ENCODE measurements at regions not wholly inside any gene's neighbourhood (a gene's known extent, or its start where the extent isn't known, plus 50 kb on each side); places are given as distances from the start of the nearest gene placed in this dataset.

DNA sequence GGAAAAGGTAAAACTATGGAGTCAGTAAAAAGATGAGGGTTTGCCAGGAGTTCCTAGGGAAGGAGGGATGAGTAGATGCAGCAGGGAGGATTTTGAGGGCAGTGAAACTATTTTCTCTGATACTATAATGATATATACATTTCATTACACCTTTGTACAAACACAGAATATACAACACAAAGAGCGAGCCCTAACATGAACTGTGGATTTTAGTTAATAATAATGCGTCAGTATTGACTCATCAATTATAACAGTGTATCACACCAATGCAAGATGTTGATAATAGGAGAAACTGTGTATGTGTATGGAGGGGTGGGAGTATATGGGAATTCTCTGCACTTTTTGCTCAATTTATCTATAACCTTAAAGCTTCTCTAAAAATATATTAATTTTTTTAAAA, 404.3 kb upstream of the NOVA1 start:
- DNase-seq: no peak
- no peaks in the 10 kb centered on the region for H3K4me1 Mint-ChIP-seq (ENCODE audit: low read depth)
- peaks cover 23% of the 10 kb centered on the region for H3K9me3 Mint-ChIP-seq
- H3K27me3 Mint-ChIP-seq: no peaks in the 10 kb centered on the region
- no peak overlapping the region for H3K4me3 Mint-ChIP-seq
- no peaks in the 10 kb centered on the region for H3K36me3 Mint-ChIP-seq (ENCODE audit: low read depth)
- H3K27ac Mint-ChIP-seq: no peak overlapping the region

DNA sequence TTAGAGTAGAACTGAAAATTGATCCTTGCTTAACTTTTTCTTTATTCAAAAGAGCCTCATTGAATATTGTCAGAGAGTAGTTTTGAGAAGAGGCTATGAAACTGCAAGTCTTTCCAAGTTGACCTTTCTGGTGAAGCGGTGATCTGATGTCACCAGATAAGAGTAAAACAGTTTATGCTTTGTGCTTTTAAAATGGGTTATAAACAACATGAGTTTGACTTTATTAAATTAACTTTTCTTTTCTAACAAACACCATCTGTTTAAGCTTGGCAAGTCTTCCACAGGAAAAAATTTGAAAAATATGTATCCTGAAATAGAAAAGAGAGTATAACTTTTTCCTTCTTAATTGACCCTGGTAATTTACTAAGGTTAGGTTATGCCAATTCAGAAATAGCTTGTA, 408.7 kb upstream of the NOVA1 start:
- Mint-ChIP-seq H3K4me3 (no peak overlapping the region), H3K4me1 (ENCODE audit: low read depth) (no peaks in the 10 kb centered on the region), H3K9me3 (peaks cover 29% of the 10 kb centered on the region), H3K36me3 (ENCODE audit: low read depth) (no peaks in the 10 kb centered on the region), H3K27ac (no peak overlapping the region), H3K27me3 (no peaks in the 10 kb centered on the region)
- DNase-seq: no peak

DNA sequence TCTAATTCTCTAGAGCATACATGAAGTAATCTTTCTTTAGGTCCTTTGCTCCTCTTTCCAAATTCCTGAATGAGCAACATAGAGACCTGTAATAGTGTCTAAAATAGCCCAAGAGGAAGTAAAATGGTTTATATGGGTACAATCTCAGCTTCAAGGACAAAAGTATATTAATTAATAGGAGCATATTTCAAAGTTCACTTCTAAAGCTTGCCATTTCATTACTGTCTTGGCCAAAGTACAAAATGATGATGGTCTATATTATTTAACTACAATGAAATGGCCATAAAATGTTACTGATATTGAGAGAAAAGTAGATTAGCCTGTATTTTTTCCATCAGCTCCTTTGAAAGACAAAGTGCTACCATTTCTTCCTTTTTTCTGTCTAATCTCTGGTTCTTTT, 410.4 kb upstream of the NOVA1 start:
- Mint-ChIP-seq H3K4me3 (no peak overlapping the region), H3K4me1 (ENCODE audit: low read depth) (no peaks in the 10 kb centered on the region), H3K27me3 (no peaks in the 10 kb centered on the region), H3K9me3 (peaks cover 28% of the 10 kb centered on the region), H3K27ac (no peak overlapping the region), H3K36me3 (ENCODE audit: low read depth) (no peaks in the 10 kb centered on the region)
- DNase-seq: no peak

DNA sequence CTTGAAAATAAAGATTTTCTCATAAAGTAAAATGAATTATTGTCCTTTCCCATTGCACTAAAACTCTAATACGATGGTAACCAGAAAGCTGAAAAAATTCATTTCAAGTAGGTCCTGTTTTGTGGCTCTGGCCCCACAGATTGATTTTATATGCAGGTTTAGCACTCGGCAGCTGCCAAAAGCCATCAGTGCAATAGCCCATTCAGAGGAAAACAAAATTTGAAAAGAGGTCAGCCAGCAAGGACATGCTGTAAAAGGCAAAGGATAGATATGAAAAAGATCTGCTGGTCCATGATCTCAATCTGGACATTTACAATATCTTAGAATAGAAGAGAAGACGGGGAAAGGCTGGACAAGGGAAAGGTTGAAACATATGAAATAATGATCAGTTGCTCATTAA, 414.8 kb upstream of the NOVA1 start:
- no peak overlapping the region for H3K27ac Mint-ChIP-seq
- H3K27me3 Mint-ChIP-seq: no peaks in the 10 kb centered on the region
- H3K4me1 Mint-ChIP-seq (ENCODE audit: low read depth): no peaks in the 10 kb centered on the region
- DNase-seq: no peak
- H3K36me3 Mint-ChIP-seq (ENCODE audit: low read depth): no peaks in the 10 kb centered on the region
- H3K9me3 Mint-ChIP-seq: peaks cover 24% of the 10 kb centered on the region
- H3K4me3 Mint-ChIP-seq: no peak overlapping the region

DNA sequence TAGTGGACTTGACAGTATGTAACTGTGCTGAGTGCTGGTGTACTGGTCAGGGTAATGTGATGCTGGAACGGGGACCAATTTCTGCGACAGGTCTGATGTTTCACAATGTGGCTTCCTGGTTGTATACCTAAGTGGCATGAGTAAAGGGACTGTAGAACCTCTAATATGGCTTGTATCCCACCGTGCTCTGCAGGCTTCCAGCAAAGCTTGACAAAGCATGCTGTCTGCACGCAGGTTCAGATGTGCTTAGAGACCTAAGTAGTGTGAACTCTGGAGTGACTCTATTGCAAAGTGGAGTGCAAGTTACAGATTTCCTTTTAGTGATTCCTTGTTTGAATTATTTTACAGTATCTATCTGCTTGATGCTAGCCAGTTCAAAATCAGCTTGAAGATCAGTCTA, 415.8 kb upstream of the NOVA1 start:
- no peak overlapping the region for H3K4me3 Mint-ChIP-seq
- H3K27me3 Mint-ChIP-seq: no peaks in the 10 kb centered on the region
- H3K27ac Mint-ChIP-seq: no peak overlapping the region
- DNase-seq: no peak
- no peaks in the 10 kb centered on the region for H3K36me3 Mint-ChIP-seq (ENCODE audit: low read depth)
- H3K9me3 Mint-ChIP-seq: peaks cover 20% of the 10 kb centered on the region
- no peaks in the 10 kb centered on the region for H3K4me1 Mint-ChIP-seq (ENCODE audit: low read depth)

DNA sequence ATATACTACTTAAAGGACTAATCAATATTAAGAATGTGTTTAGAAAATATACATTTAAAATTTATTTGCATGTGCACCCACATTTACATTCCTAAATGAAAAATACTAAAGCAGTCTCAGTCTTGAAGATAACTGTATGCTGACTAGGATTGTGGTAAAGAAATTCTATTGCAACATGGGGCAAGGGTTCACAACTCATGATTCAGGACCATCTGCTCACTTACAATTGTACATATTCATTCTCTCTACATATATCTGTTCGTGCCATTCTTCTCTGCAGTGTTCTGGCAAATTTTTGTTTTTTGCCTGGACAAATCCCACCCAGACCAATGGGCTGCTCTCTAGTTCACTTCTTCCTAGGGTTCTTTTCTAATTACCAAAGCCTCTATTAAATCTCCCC, 417.2 kb upstream of the NOVA1 start:
- Mint-ChIP-seq H3K4me3 (no peak overlapping the region), H3K27me3 (no peaks in the 10 kb centered on the region), H3K4me1 (ENCODE audit: low read depth) (no peaks in the 10 kb centered on the region), H3K36me3 (ENCODE audit: low read depth) (no peaks in the 10 kb centered on the region), H3K9me3 (peaks cover 13% of the 10 kb centered on the region), H3K27ac (no peak overlapping the region)
- DNase-seq: no peak

DNA sequence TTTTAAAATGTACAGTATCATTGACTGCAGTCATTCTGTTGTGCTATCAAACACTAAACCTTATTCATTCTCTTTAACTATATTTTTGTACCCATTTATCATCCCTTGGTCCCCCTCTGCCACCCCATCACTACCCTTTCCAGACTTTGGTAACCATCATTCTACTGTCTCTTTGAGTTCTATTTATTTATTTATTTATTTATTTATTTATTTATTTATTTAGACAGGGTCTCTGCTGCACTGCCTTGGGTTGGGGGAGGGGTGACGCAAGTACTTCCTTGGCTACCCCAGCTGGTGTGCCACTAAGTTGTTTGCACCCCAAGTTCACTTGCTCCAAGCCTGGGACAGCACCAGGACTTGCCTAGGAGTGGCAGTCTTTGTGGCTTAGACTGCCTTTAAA, 427.8 kb upstream of the NOVA1 start:
- DNase-seq: no peak
- Mint-ChIP-seq H3K9me3 (peaks cover 9% of the 10 kb centered on the region), H3K27ac (no peak overlapping the region), H3K4me3 (no peak overlapping the region), H3K36me3 (ENCODE audit: low read depth) (no peaks in the 10 kb centered on the region), H3K4me1 (ENCODE audit: low read depth) (no peaks in the 10 kb centered on the region), H3K27me3 (no peaks in the 10 kb centered on the region)

DNA sequence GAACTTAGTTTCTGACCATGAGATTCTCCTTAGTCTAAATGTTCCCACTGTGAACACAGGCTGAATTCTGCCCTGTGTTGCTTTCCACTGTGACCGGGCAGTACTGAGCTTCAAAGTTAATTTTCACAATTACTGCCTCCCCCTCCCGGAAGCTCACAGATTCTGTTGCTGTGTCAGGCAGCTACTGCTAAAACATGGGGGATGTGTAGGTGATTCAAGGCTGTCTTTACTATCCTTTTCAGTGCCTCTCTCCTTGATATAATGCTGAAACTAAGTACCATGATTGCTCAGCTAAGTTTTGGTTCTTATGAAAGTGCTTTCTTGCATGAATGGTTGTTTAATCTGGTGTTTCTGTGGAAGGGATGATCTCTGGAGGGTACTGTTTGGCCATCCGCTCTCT, 428.3 kb upstream of the NOVA1 start:
- Mint-ChIP-seq H3K9me3 (peaks cover 9% of the 10 kb centered on the region), H3K4me3 (no peak overlapping the region), H3K27me3 (no peaks in the 10 kb centered on the region), H3K4me1 (ENCODE audit: low read depth) (no peaks in the 10 kb centered on the region), H3K27ac (no peak overlapping the region), H3K36me3 (ENCODE audit: low read depth) (no peaks in the 10 kb centered on the region)
- no peak for DNase-seq

DNA sequence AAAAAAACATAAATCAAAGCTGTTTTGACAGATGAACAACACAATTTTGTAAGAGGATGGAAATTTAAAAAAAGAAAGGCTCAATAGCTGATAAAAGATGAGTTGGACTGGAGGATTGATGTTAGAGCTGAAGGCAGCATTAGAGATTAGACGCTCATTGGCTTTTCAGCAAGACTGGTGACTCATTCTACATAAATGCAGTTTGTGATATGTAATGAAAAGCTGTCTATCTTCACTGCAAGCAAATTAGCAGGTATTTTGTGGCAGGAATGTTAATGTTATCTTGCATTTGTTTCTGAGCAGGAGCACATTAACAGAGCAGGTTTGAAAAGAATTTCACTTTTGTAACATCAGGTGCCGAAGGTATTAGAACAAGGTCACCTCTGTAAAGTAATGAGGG, 442.7 kb upstream of the NOVA1 start:
- Mint-ChIP-seq H3K27me3 (no peaks in the 10 kb centered on the region), H3K4me1 (ENCODE audit: low read depth) (no peaks in the 10 kb centered on the region), H3K9me3 (peaks cover 15% of the 10 kb centered on the region), H3K27ac (no peak overlapping the region), H3K36me3 (ENCODE audit: low read depth) (no peaks in the 10 kb centered on the region), H3K4me3 (no peak overlapping the region)
- no peak for DNase-seq

DNA sequence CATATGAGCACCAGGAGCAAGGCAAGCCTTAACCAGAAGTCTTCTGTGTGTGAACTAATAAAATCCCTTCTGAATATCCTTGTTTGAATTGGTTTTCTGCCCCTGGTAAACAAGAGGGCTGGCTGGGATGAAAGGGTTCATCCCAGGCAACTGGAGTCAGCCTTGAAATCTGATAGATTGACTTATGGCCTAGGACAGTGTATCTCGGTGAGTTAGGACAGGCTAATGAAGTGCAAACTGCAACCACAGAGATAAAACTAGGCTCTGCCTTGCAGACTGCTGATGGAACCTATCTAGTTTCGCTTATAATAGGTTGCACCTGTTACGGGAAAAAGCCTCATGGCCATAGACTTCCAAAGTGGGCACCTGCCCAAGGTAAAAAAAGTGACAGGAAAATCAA, 451.9 kb upstream of the NOVA1 start:
- Mint-ChIP-seq H3K9me3 (peaks cover 19% of the 10 kb centered on the region), H3K4me3 (no peak overlapping the region), H3K4me1 (ENCODE audit: low read depth) (no peaks in the 10 kb centered on the region), H3K27ac (no peak overlapping the region), H3K27me3 (no peaks in the 10 kb centered on the region), H3K36me3 (ENCODE audit: low read depth) (no peaks in the 10 kb centered on the region)
- no peak for DNase-seq

DNA sequence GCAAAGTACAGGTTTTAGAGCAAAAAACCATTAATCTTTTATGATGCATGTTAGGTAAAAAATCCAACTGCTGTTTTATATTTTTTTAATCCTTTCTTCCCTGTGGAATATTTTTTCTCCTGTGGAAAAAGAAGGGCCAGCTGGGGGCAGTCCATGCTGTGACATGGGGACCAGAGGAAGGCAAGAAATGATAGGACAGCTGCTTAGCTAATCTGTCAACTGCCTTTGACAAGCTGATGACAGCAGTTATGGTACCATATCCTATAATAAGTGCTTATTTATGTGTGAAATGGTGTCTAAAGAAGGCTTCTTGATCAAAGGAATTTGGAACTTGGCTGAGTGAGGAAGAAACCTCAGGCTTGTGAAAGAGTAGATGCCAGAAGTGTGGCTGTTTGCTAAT, 452.4 kb upstream of the NOVA1 start:
- Mint-ChIP-seq H3K4me1 (ENCODE audit: low read depth) (no peaks in the 10 kb centered on the region), H3K9me3 (peaks cover 24% of the 10 kb centered on the region), H3K4me3 (no peak overlapping the region), H3K27me3 (no peaks in the 10 kb centered on the region), H3K36me3 (ENCODE audit: low read depth) (no peaks in the 10 kb centered on the region), H3K27ac (no peak overlapping the region)
- no peak for DNase-seq

DNA sequence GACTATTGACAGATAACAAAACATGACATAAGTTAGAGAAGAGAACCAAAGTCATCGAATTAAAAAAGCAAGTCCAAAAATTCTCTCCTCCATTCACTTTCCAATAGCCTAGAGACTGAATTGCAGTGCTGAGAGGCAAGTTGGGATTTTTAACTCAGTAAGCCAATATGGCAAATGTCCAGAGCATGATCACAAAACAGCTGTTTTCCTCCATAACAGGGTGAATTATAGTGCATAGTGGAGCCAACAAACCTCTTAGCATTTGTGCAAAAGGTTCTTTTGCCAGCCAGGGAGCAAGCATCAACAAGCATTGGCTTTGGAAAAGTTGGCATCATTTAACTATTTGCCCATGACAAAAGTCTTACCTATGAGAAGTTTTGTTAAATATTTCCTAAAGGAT, 458.8 kb upstream of the NOVA1 start:
- no peak for DNase-seq
- peaks cover 23% of the 10 kb centered on the region for H3K9me3 Mint-ChIP-seq
- H3K4me3 Mint-ChIP-seq: no peak overlapping the region
- no peak overlapping the region for H3K27ac Mint-ChIP-seq
- no peaks in the 10 kb centered on the region for H3K27me3 Mint-ChIP-seq
- no peaks in the 10 kb centered on the region for H3K36me3 Mint-ChIP-seq (ENCODE audit: low read depth)
- no peaks in the 10 kb centered on the region for H3K4me1 Mint-ChIP-seq (ENCODE audit: low read depth)

DNA sequence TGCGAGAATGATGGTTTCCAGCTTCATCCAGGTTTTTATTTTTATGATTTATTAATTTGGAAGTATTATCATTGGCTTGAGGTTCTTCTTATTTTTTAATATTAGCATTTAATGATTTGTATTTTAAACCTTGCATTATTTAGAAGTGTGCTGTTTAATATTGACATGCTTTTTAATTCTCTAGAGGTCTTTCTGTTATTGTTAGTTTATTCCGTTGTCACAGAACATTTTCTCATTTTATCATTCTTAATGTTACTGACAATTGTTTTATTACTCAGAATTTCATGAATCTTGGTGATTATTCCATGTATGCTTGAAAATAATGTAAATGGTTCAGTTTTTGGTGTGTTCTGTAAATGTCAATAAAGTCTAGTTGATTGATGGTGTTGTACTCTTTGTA, 463.5 kb upstream of the NOVA1 start:
- H3K4me1 Mint-ChIP-seq (ENCODE audit: low read depth): no peaks in the 10 kb centered on the region
- no peak overlapping the region for H3K4me3 Mint-ChIP-seq
- DNase-seq: no peak
- no peaks in the 10 kb centered on the region for H3K36me3 Mint-ChIP-seq (ENCODE audit: low read depth)
- peaks cover 21% of the 10 kb centered on the region for H3K9me3 Mint-ChIP-seq
- H3K27me3 Mint-ChIP-seq: no peaks in the 10 kb centered on the region
- H3K27ac Mint-ChIP-seq: no peak overlapping the region

DNA sequence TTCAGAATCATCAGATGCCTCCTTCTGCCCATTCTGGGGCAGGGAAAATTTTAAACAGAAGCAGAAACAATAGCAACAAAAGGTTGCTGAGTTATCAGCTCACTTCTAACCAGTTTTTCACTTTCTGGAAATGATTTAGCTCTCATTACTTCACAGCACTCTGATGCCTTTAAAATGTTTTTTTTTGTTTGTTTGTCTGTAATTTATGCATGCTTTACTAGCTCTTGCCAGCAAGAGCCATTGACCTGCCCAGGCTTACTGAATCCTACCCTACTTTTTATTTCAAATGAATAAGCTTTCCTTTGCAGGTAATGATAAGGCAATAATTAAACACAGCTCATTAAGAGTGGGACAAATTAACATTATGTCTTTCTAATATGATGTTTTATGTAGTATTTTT, 466.1 kb upstream of the NOVA1 start:
- H3K36me3 Mint-ChIP-seq (ENCODE audit: low read depth): no peaks in the 10 kb centered on the region
- H3K4me3 Mint-ChIP-seq: no peak overlapping the region
- H3K9me3 Mint-ChIP-seq: peaks cover 29% of the 10 kb centered on the region
- H3K4me1 Mint-ChIP-seq (ENCODE audit: low read depth): no peaks in the 10 kb centered on the region
- no peak overlapping the region for H3K27ac Mint-ChIP-seq
- DNase-seq: no peak
- H3K27me3 Mint-ChIP-seq: no peaks in the 10 kb centered on the region

DNA sequence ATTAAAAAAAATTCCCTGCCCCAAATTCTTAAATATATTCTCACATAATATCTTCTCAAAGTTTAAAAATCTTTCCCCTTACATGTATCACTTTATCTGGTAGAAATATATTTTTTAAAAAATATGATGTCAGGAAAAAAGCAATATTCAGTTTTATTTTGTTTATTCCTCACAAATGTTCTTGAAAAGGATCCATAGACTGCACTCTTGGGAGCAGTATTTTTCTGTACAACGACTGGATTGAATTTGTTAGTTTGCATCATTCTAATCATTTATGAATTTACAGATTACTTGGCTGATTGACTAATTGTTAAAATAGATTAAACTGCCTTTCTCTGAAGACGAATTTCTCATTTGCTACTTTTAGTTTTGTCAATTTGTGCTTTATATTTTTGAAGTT, 468.1 kb upstream of the NOVA1 start:
- DNase-seq: no peak
- Mint-ChIP-seq H3K27me3 (no peaks in the 10 kb centered on the region), H3K36me3 (ENCODE audit: low read depth) (no peaks in the 10 kb centered on the region), H3K27ac (no peak overlapping the region), H3K4me3 (no peak overlapping the region), H3K9me3 (peaks cover 29% of the 10 kb centered on the region), H3K4me1 (ENCODE audit: low read depth) (no peaks in the 10 kb centered on the region)

DNA sequence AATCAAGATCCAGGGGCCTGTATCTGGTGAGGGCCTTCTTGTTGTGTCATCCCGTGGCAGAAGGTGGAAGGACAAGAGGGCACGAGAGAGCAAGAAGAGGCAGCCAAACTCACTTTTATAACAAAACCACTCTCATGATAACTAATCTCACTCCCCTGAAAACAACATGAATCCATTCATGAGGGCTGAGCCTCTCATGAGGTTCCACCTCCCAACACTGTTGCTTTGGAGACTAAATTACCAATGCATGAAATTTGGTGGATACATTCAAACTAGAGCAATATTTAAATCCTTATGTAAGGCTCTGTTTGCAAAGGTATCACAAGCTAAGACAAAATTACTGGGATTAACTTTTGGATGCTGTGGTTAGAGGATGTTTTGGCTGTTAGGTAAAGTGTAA, 470.1 kb upstream of the NOVA1 start:
- no peaks in the 10 kb centered on the region for H3K4me1 Mint-ChIP-seq (ENCODE audit: low read depth)
- H3K9me3 Mint-ChIP-seq: peaks cover 23% of the 10 kb centered on the region
- H3K27ac Mint-ChIP-seq: no peak overlapping the region
- no peaks in the 10 kb centered on the region for H3K36me3 Mint-ChIP-seq (ENCODE audit: low read depth)
- DNase-seq: no peak
- H3K27me3 Mint-ChIP-seq: no peaks in the 10 kb centered on the region
- H3K4me3 Mint-ChIP-seq: no peak overlapping the region

Measured in activated T-cell treated with anti-CD3 and anti-CD28 coated beads, Interleukin-2, amount 50 U/mL, for 24 hours (primary cell).